ENCODE measurements at regions not wholly inside any gene's neighbourhood (a gene's known extent, or its start where the extent isn't known, plus 50 kb on each side); places are given as distances from the start of the nearest gene placed in this dataset.

DNA sequence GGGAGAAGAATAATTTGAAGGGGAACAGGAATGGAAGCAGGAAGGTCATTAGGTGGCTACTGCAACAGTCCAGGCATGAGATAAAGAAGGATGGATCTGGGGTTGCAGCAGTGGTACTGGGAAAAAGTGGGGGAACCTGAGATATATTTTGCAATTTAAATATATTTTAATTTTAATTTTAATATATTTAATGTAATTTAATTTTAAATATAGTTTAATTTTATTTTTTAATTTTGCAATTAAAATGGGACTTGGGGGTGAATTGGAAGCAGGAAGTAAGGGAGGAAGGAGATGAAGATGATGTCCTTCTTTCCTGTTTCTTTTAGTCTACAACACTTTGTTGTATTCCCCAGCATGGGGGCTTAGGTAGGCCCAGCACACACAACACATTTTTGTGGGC is 369.8 kb downstream of the GADD45G start:
- Histone ChIP-seq H2AFZ (ENCODE audit: low read depth, low read length) (no peak overlapping the region), H3K79me1 (replicated peaks; ENCODE audit: low read length, poor library complexity, severe bottlenecking) (no peaks in the 10 kb centered on the region), H3K4ac (ENCODE audit: low read depth in 1 of 2, low read length in 2 of 2) (no peak overlapping the region), H3K9ac (ENCODE audit: low read length) (no peak overlapping the region), H3K4me2 (ENCODE audit: low read length, poor library complexity, severe bottlenecking) (no peak overlapping the region), H4K91ac (ENCODE audit: low read length) (no peak overlapping the region), H3K27me3 (ENCODE audit: control insufficient read depth in 1 of 2, insufficient read depth in 1 of 2, low read length in 2 of 2) (peaks cover 0 to 5% of the 10 kb centered on the region in 2 experiments), H3K27ac (ENCODE audit: low read length, poor library complexity, severe bottlenecking) (no peak overlapping the region), H2BK12ac (ENCODE audit: low read length in 2 of 2) (no peak overlapping the region), H2AK5ac (ENCODE audit: low read length, severe bottlenecking) (no peak overlapping the region), H2BK5ac (ENCODE audit: low read depth, low read length, poor library complexity, severe bottlenecking) (no peak overlapping the region), H2BK15ac (ENCODE audit: low read depth, poor library complexity, severe bottlenecking) (no peak overlapping the region), H3K18ac (ENCODE audit: low read depth in 1 of 2, low read length in 2 of 2) (no peak overlapping the region), H3K36me3 (ENCODE audit: control insufficient read depth in 1 of 2, insufficient read depth in 2 of 2, low read depth in 1 of 2, low read length in 2 of 2) (no peaks in the 10 kb centered on the region), H3K4me3 (ENCODE audit: insufficient read depth in 1 of 2, low read depth in 1 of 2, low read length in 2 of 2) (no peak overlapping the region), H2BK120ac (ENCODE audit: low read depth, low read length) (no peak overlapping the region), H4K8ac (ENCODE audit: low read length) (peak overlapping the region; percentile 66), H3K4me1 (ENCODE audit: control insufficient read depth, insufficient read depth, low read depth, low read length) (no peaks in the 10 kb centered on the region), H3K23ac (ENCODE audit: low read length in 2 of 2) (no peak overlapping the region), H3K14ac (ENCODE audit: low read length in 2 of 2) (no peak overlapping the region), H3K9me3 (ENCODE audit: control insufficient read depth, low read length) (no peaks in the 10 kb centered on the region)
- no peak for DNase-seq

DNA sequence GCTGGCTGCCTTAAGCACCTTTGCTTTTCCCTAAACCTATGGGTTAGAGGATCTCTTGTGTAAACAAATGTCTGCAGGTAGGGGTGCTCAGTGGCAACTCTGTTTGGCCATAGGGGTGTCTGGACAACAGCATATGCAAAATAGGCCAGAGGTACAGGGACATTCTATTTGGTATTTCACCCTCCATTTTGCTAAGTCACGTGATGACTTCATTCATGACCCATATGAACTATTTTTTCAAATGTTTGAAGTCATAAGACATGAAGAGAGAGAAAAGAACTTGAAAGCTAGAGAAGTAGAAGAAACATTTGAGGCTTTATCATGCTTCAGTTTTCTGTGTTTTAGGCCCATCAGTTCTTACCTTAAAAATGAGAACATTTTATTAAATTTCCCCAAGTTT is 370.2 kb downstream of the GADD45G start:
- no peak overlapping the region for H2BK120ac ChIP-seq (ENCODE audit: low read depth, low read length)
- DNase-seq, result no peak
- H4K8ac ChIP-seq (ENCODE audit: low read length), result peak overlapping the region; percentile 66
- no peak overlapping the region for H3K4me3 ChIP-seq (ENCODE audit: insufficient read depth in 1 of 2, low read depth in 1 of 2, low read length in 2 of 2)
- H3K27me3 ChIP-seq (ENCODE audit: control insufficient read depth in 1 of 2, insufficient read depth in 1 of 2, low read length in 2 of 2), result peaks cover 0 to 8% of the 10 kb centered on the region in 2 experiments
- H2BK12ac ChIP-seq (ENCODE audit: low read length in 2 of 2), result no peak overlapping the region
- H3K9ac ChIP-seq (ENCODE audit: low read length), result no peak overlapping the region
- no peak overlapping the region for H3K27ac ChIP-seq (ENCODE audit: low read length, poor library complexity, severe bottlenecking)
- H3K4me1 ChIP-seq (ENCODE audit: control insufficient read depth, insufficient read depth, low read depth, low read length), result no peaks in the 10 kb centered on the region
- no peaks in the 10 kb centered on the region for H3K79me1 ChIP-seq (replicated peaks; ENCODE audit: low read length, poor library complexity, severe bottlenecking)
- no peaks in the 10 kb centered on the region for H3K9me3 ChIP-seq (ENCODE audit: control insufficient read depth, low read length)
- no CpG with 5 or more reads among the region's 1 CpG for WGBS
- H3K4ac ChIP-seq (ENCODE audit: low read depth in 1 of 2, low read length in 2 of 2), result no peak overlapping the region
- H4K91ac ChIP-seq (ENCODE audit: low read length), result no peak overlapping the region
- no peak overlapping the region for H2AFZ ChIP-seq (ENCODE audit: low read depth, low read length)
- no peaks in the 10 kb centered on the region for H3K36me3 ChIP-seq (ENCODE audit: control insufficient read depth in 1 of 2, insufficient read depth in 2 of 2, low read depth in 1 of 2, low read length in 2 of 2)
- no peak overlapping the region for H3K23ac ChIP-seq (ENCODE audit: low read length in 2 of 2)
- no peak overlapping the region for H3K14ac ChIP-seq (ENCODE audit: low read length in 2 of 2)
- H2AK5ac ChIP-seq (ENCODE audit: low read length, severe bottlenecking), result no peak overlapping the region
- H2BK15ac ChIP-seq (ENCODE audit: low read depth, poor library complexity, severe bottlenecking), result no peak overlapping the region
- H2BK5ac ChIP-seq (ENCODE audit: low read depth, low read length, poor library complexity, severe bottlenecking), result no peak overlapping the region
- no peak overlapping the region for H3K4me2 ChIP-seq (ENCODE audit: low read length, poor library complexity, severe bottlenecking)
- no peak overlapping the region for H3K18ac ChIP-seq (ENCODE audit: low read depth in 1 of 2, low read length in 2 of 2)

GRCh38 chr9:89975630-89976029 is 370.8 kb downstream of the GADD45G start:
- Histone ChIP-seq H2AFZ (ENCODE audit: low read depth, low read length) (no peak overlapping the region), H4K8ac (ENCODE audit: low read length) (no peak overlapping the region), H2BK12ac (ENCODE audit: low read length in 2 of 2) (no peak overlapping the region), H2BK15ac (ENCODE audit: low read depth, poor library complexity, severe bottlenecking) (no peak overlapping the region), H3K4me1 (ENCODE audit: control insufficient read depth, insufficient read depth, low read depth, low read length) (no peaks in the 10 kb centered on the region), H3K9me3 (ENCODE audit: control insufficient read depth, low read length) (no peaks in the 10 kb centered on the region), H3K23ac (ENCODE audit: low read length in 2 of 2) (no peak overlapping the region), H2BK5ac (ENCODE audit: low read depth, low read length, poor library complexity, severe bottlenecking) (no peak overlapping the region), H2AK5ac (ENCODE audit: low read length, severe bottlenecking) (no peak overlapping the region), H3K9ac (ENCODE audit: low read length) (no peak overlapping the region), H4K91ac (ENCODE audit: low read length) (no peak overlapping the region), H3K27ac (ENCODE audit: low read length, poor library complexity, severe bottlenecking) (no peak overlapping the region), H2BK120ac (ENCODE audit: low read depth, low read length) (no peak overlapping the region), H3K36me3 (ENCODE audit: control insufficient read depth in 1 of 2, insufficient read depth in 2 of 2, low read depth in 1 of 2, low read length in 2 of 2) (no peaks in the 10 kb centered on the region), H3K14ac (ENCODE audit: low read length in 2 of 2) (no peak overlapping the region), H3K18ac (ENCODE audit: low read depth in 1 of 2, low read length in 2 of 2) (no peak overlapping the region), H3K4me2 (ENCODE audit: low read length, poor library complexity, severe bottlenecking) (no peak overlapping the region), H3K4ac (ENCODE audit: low read depth in 1 of 2, low read length in 2 of 2) (no peak overlapping the region), H3K27me3 (ENCODE audit: control insufficient read depth in 1 of 2, insufficient read depth in 1 of 2, low read length in 2 of 2) (peaks cover 3 to 14% of the 10 kb centered on the region in 2 experiments), H3K4me3 (ENCODE audit: insufficient read depth in 1 of 2, low read depth in 1 of 2, low read length in 2 of 2) (no peak overlapping the region), H3K79me1 (replicated peaks; ENCODE audit: low read length, poor library complexity, severe bottlenecking) (no peaks in the 10 kb centered on the region)
- no peak for DNase-seq
- WGBS, result 78% methylated on average over 2 of the region's 2 CpGs

- Histone ChIP-seq H2AFZ (ENCODE audit: low read depth, low read length) (no peak overlapping the region), H3K14ac (ENCODE audit: low read length in 2 of 2) (no peak overlapping the region), H2BK120ac (ENCODE audit: low read depth, low read length) (no peak overlapping the region), H2BK5ac (ENCODE audit: low read depth, low read length, poor library complexity, severe bottlenecking) (no peak overlapping the region), H3K27me3 (ENCODE audit: control insufficient read depth in 1 of 2, insufficient read depth in 1 of 2, low read length in 2 of 2) (peaks cover 8 to 21% of the 10 kb centered on the region in 2 experiments), H3K18ac (ENCODE audit: low read depth in 1 of 2, low read length in 2 of 2) (no peak overlapping the region), H3K36me3 (ENCODE audit: control insufficient read depth in 1 of 2, insufficient read depth in 2 of 2, low read depth in 1 of 2, low read length in 2 of 2) (no peaks in the 10 kb centered on the region), H3K9me3 (ENCODE audit: control insufficient read depth, low read length) (peaks cover 9% of the 10 kb centered on the region), H2BK12ac (ENCODE audit: low read length in 2 of 2) (no peak overlapping the region), H3K4me1 (ENCODE audit: control insufficient read depth, insufficient read depth, low read depth, low read length) (no peaks in the 10 kb centered on the region), H4K91ac (ENCODE audit: low read length) (no peak overlapping the region), H3K4me2 (ENCODE audit: low read length, poor library complexity, severe bottlenecking) (no peak overlapping the region), H2BK15ac (ENCODE audit: low read depth, poor library complexity, severe bottlenecking) (no peak overlapping the region), H3K79me1 (replicated peaks; ENCODE audit: low read length, poor library complexity, severe bottlenecking) (no peaks in the 10 kb centered on the region), H3K4me3 (ENCODE audit: insufficient read depth in 1 of 2, low read depth in 1 of 2, low read length in 2 of 2) (no peak overlapping the region), H3K9ac (ENCODE audit: low read length) (no peak overlapping the region), H3K27ac (ENCODE audit: low read length, poor library complexity, severe bottlenecking) (no peak overlapping the region), H3K23ac (ENCODE audit: low read length in 2 of 2) (no peak overlapping the region), H4K8ac (ENCODE audit: low read length) (no peak overlapping the region), H2AK5ac (ENCODE audit: low read length, severe bottlenecking) (no peak overlapping the region), H3K4ac (ENCODE audit: low read depth in 1 of 2, low read length in 2 of 2) (no peak overlapping the region)
- 5% methylated on average over 4 of the region's 4 CpGs for WGBS
- DNase-seq, result peak; percentile 57
Observed at GRCh38 chr9:89978185-89978584, 373.4 kb downstream of the GADD45G start.
